ENCODE measurements at regions not wholly inside any gene's neighbourhood (a gene's known extent, or its start where the extent isn't known, plus 50 kb on each side); places are given as distances from the start of the nearest gene placed in this dataset.

- TF ChIP-seq CTCF (IDR thresholded peaks at IDR 0.05; ENCODE audit: insufficient read depth, missing control alignments) = no peak
- no peak for FAIRE-seq
- DNase-seq (ENCODE audit: insufficient read length, low spot score) = no peak
Measured at GRCh38 chr16:73724503-73724902, 572.1 kb upstream of the PSMD7 start.

- DNase-seq (ENCODE audit: insufficient read length, low spot score) (no peak), FAIRE-seq (no peak)
- TF ChIP-seq CTCF (IDR thresholded peaks at IDR 0.05; ENCODE audit: insufficient read depth, missing control alignments) = no peak
Measured at GRCh38 chr16:73717266-73717974, 579.2 kb upstream of the PSMD7 start.

DNA sequence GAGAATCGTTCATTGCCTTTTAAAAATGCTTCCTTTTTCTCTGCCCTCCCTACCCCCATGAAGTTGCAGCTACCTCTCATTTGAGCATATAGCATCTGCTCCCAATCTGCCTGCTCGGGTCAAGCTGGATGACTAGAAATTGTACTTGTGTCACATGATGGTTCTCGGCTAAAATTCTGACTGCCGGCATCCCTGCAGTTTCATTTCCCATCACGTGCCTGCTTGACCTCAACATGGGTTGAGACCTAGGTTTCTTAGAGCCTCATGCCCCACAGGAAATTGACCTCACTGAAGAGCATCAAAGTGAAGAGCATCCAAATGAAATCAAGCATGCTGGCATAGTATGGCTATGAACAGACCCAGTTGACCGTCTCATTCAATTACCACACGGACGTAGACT lies 581.6 kb upstream of the PSMD7 start:
- no peak for TF ChIP-seq CTCF (IDR thresholded peaks at IDR 0.05; ENCODE audit: insufficient read depth, missing control alignments)
- DNase-seq (ENCODE audit: insufficient read length, low spot score) (no peak), FAIRE-seq (no peak)

DNA sequence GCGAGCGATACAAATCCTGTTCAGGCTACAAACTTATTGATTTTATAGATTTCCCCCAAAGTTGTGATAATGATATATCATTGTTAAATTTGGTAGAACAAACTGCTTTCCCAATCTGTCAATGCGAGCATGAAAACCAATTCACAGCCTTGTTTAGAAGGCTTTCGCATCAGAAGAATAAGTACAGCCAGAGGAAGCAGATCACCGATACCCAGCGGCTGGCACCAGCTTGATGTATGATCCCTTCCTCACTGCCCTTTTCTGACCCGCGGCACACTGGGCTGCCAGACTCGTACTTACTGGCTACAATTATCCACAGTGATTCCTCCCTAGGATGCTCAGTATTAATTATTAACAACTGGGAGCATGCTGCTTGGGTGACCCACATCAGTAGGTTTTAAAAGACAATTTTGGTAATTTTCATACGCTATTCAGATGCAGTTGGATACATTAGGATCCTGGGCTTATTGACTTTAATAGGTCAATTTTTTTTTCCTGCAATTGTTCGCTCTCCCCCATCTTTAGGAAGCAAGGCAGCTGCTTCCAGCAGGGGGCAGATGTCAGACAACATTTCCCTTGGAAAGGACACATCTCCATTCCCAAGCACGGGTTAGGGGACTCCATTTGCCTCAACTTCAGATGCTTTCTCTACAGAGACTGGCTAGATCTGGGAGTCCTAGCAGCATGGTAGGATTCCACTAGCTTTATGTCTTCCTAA lies 582.7 kb upstream of the PSMD7 start:
- TF ChIP-seq CTCF (IDR thresholded peaks at IDR 0.05; ENCODE audit: insufficient read depth, missing control alignments) = peak; percentile 44
- DNase-seq (ENCODE audit: insufficient read length, low spot score) (no peak), FAIRE-seq (no peak)

- DNase-seq (ENCODE audit: insufficient read length, low spot score) (no peak), FAIRE-seq (no peak)
- TF ChIP-seq CTCF (IDR thresholded peaks at IDR 0.05; ENCODE audit: insufficient read depth, missing control alignments) = no peak
Measured at GRCh38 chr16:73713251-73713650, 583.4 kb upstream of the PSMD7 start.

DNA sequence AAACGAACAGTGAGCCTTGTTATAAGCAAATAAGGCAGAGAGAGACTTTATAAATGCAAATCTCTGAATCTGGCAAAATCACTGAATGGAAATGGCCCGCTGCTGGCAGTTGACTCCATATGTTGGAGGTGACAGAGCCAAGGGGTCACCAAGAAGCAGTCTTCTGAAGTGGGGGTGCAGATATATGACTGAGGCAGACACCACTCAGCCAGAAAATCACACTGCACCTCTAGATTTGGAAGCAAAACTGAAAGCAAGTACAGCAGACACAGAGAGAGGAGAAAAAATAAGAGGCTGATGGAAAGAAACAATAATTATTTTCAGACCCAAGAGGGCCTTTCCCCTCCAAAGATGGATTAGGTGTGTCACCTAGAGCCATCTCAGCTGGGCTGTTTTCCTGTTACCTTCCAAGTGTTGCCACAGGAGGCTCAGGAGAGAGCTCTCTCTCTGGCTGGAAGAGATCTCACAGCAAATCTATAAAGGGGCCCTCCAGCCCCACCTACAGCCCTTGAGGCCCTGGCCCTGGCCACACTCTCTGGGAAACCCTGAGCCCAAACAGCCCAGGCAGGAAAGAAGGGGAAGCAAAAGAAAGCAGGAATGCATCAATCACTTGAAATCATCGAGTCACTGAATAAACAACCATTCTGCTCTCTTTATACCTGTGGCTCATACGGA lies 585.1 kb upstream of the PSMD7 start:
- no peak for TF ChIP-seq CTCF (IDR thresholded peaks at IDR 0.05; ENCODE audit: insufficient read depth, missing control alignments)
- DNase-seq (ENCODE audit: insufficient read length, low spot score) = no peak
- FAIRE-seq = no peak
